HPDE6-E6E7 (cell line): ENCODE measurements at regions not wholly inside any gene's neighbourhood (a gene's known extent, or its start where the extent isn't known, plus 50 kb on each side); places are given as distances from the start of the nearest gene placed in this dataset.

Experiments
- DNase-seq: peaks from one replicate; pipeline ENCODE4 v3.0.0; 2011; ENCODE audit warnings: missing footprints; ENCODE audit errors: extremely low spot score

- DNase-seq = no peak
Measured at GRCh38 chr10:24119896-24120295, 89.0 kb upstream of the KIAA1217 start.

- DNase-seq = no peak
Measured at GRCh38 chr10:24120646-24121045, 88.3 kb upstream of the KIAA1217 start.

GRCh38 chr10:24127516-24127915 lies 81.4 kb upstream of the KIAA1217 start:
- no peak for DNase-seq

GRCh38 chr10:24128066-24128730 lies 80.7 kb upstream of the KIAA1217 start:
- no peak for DNase-seq

GRCh38 chr10:24132741-24133140 lies 76.2 kb upstream of the KIAA1217 start:
- no peak for DNase-seq

- no peak for DNase-seq
Measured at GRCh38 chr10:24133835-24134234, 75.1 kb upstream of the KIAA1217 start.

- no peak for DNase-seq
Measured at GRCh38 chr10:24136070-24136469, 72.9 kb upstream of the KIAA1217 start.

- DNase-seq = no peak
Measured at GRCh38 chr10:24147321-24147720, 61.6 kb upstream of the KIAA1217 start.

- no peak for DNase-seq
Measured at GRCh38 chr10:24149640-24150039, 59.3 kb upstream of the KIAA1217 start.

GRCh38 chr10:24150853-24151252 lies 58.1 kb upstream of the KIAA1217 start:
- DNase-seq = no peak

GRCh38 chr10:24152270-24152669 lies 56.7 kb upstream of the KIAA1217 start:
- DNase-seq = no peak

GRCh38 chr10:24153031-24153430 lies 55.9 kb upstream of the KIAA1217 start:
- no peak for DNase-seq

- no peak for DNase-seq
Measured at GRCh38 chr10:24153537-24153936, 55.4 kb upstream of the KIAA1217 start.

- no peak for DNase-seq
Measured at GRCh38 chr10:24156686-24157085, 52.3 kb upstream of the KIAA1217 start.

- no peak for DNase-seq
Measured at GRCh38 chr10:24157567-24157966, 51.4 kb upstream of the KIAA1217 start.
